K562 (cell line): ENCODE measurements at regions not wholly inside any gene's neighbourhood (a gene's known extent, or its start where the extent isn't known, plus 50 kb on each side); places are given as distances from the start of the nearest gene placed in this dataset.

Source experiments
- ATAC-seq: fragments of 200-7000 bp; cut with Tn5 transposase; 3 replicates; pipeline ENCODE4 v1.9.1; 2020; ENCODE audit warnings: moderate library complexity
- BruUV-seq: library from RNA; stranded (reverse); fragments of 400-500 nt; replicated peaks from 2 replicates; lab custom pipeline; 2021; lab: Mats Ljungman, UMichigan
- CTCF ChIA-PET: fragments of 300-600 bp; formaldehyde crosslinking; extraction: SDS; loops from one replicate; lab custom pipeline; 2021; ENCODE audit warnings: low intra/inter-chr PET ratio; lab: Yijun Ruan, JAX
- POLR2A ChIA-PET: fragments of 300-600, 350-650 bp; sonication (Branson Sonifier 250); formaldehyde crosslinking; extraction: SDS; loops from one replicate; lab custom pipeline; 2021; ENCODE audit warnings: antibody characterized with exemption, inconsistent platforms; lab: Yijun Ruan, JAX
- DNase-seq, 4 experiments: peaks; one replicate each; pipeline versions ENCODE4 v3.0.0 to v3.0.0-alpha.2; 2011 to 2018; ENCODE audit warnings: low spot score in 3 of 4, mixed read lengths in 3 of 4; ENCODE audit errors: extremely low read depth in 1 of 4
- FAIRE-seq: peaks from 2 replicates; lab custom pipeline; 2011; peaks lifted over from hg19 to GRCh38; lab: Jason Lieb, UNC
- H2AFZ ChIP-seq: 2 replicates; pipeline ENCODE4 v1.6.0; 2011; ENCODE audit warnings: low read depth, low read length, control low read depth, inconsistent platforms
- H3K27ac ChIP-seq: fragments of 200-600 bp; 3 replicates; pipeline ENCODE4 v1.8.0; 2011; ENCODE audit warnings: low read depth, mild to moderate bottlenecking, control low read depth, inconsistent platforms, low read length, moderate library complexity, mixed read lengths; ENCODE audit errors: extremely low read depth
- H3K27me3 ChIP-seq, 2 experiments: fragments of 300-600 bp in 1 of 2; 2 replicates in 1 of 2; 3 replicates in 1 of 2; pipeline versions ENCODE4 v1.6.0 to v1.8.0; 2011; ENCODE audit warnings: inconsistent platforms in 2 of 2, low read length in 2 of 2, mild to moderate bottlenecking in 1 of 2, mixed read lengths in 1 of 2, moderate library complexity in 1 of 2; ENCODE audit not compliant: control insufficient read depth in 2 of 2, insufficient read depth in 2 of 2
- H3K36me3 ChIP-seq: fragments of 300-600 bp; 3 replicates; pipeline ENCODE4 v1.8.0; 2011; ENCODE audit warnings: mild to moderate bottlenecking, low read length, inconsistent platforms; ENCODE audit not compliant: control insufficient read depth, insufficient read depth
- H3K4me1 ChIP-seq, 2 experiments: fragments of 200-600 bp in 1 of 2; replicated peaks in 1 of 2; 2 replicates in 1 of 2; 3 replicates in 1 of 2; pipeline versions ENCODE4 v1.5.1 to v1.8.0; 2011; ENCODE audit warnings: inconsistent platforms in 2 of 2, low read length in 2 of 2, mild to moderate bottlenecking in 1 of 2, mixed read lengths in 1 of 2, moderate library complexity in 1 of 2; ENCODE audit not compliant: control insufficient read depth in 2 of 2, insufficient read depth in 2 of 2
- H3K4me2 ChIP-seq: 2 replicates; pipeline ENCODE4 v1.6.1; 2011; ENCODE audit warnings: low read length, control low read depth, inconsistent platforms, mixed read lengths; ENCODE audit not compliant: insufficient read depth
- H3K4me3 ChIP-seq: fragments of 200-600 bp; sonication (generic), shearing (Covaris generic); 2 replicates; pipeline ENCODE4 v1.5.1; 2016; ENCODE audit warnings: control low read depth, inconsistent platforms
- H3K79me2 ChIP-seq: fragments of 200-600 bp; 3 replicates; pipeline ENCODE4 v1.8.0; 2011; ENCODE audit warnings: low read length, inconsistent platforms; ENCODE audit not compliant: control insufficient read depth, insufficient read depth
- H3K9ac ChIP-seq, 2 experiments: 2 replicates each; pipeline versions ENCODE4 v1.6.0 to v1.6.1; 2011; ENCODE audit warnings: low read depth in 2 of 2, low read length in 2 of 2, control low read depth in 1 of 2, inconsistent platforms in 1 of 2, mild to moderate bottlenecking in 1 of 2, mixed read lengths in 1 of 2; ENCODE audit not compliant: insufficient read depth in 1 of 2
- H3K9me1 ChIP-seq: one replicate; pipeline ENCODE4 v1.6.0; 2011; ENCODE audit warnings: inconsistent platforms, mild to moderate bottlenecking, low read length, moderate library complexity; ENCODE audit not compliant: control insufficient read depth, insufficient read depth
- H3K9me3 ChIP-seq: replicated peaks from 2 replicates; pipeline ENCODE4 v1.5.1; 2011; ENCODE audit warnings: low read depth, low read length, inconsistent platforms; ENCODE audit not compliant: control insufficient read depth, insufficient read depth
- H4K20me1 ChIP-seq: replicated peaks from 2 replicates; pipeline ENCODE4 v1.6.1; 2011; ENCODE audit warnings: low read length, inconsistent platforms, mixed read lengths; ENCODE audit not compliant: control insufficient read depth, insufficient read depth
- GTF3C2 ChIP-seq: IDR thresholded peaks from 3 replicates; pipeline ENCODE4 v1.6.1; 2011; ENCODE audit warnings: borderline replicate concordance, mild to moderate bottlenecking, moderate library complexity; ENCODE audit not compliant: insufficient read length; ENCODE audit errors: extremely low read depth
- TAF15 ChIP-seq: fragments of 200-400 bp; formaldehyde crosslinking; IDR thresholded peaks from 2 replicates; pipeline ENCODE4 v1.6.1; 2017; ENCODE audit warnings: mild to moderate bottlenecking, low read depth, low read length, moderate library complexity
- ZBTB5 ChIP-seq: fragments of 450-650 bp; IDR thresholded peaks from 2 replicates; pipeline ENCODE4 v1.6.1; 2017; ENCODE audit warnings: antibody characterized with exemption
- ZNF140 ChIP-seq: fragments of 250-450 bp; sonication (Bioruptor Pico); IDR thresholded peaks from 2 replicates; pipeline ENCODE4 v1.8.0; 2021; ENCODE audit warnings: moderate library complexity, mild to moderate bottlenecking, inconsistent platforms
- WGBS: fragments of 100-300 bp; shearing (Covaris generic); methylation state at CpG from one replicate; pipeline ENCODE4 v1.1.6; 2016; ENCODE audit warnings: low coverage, mixed read lengths; ENCODE audit not compliant: insufficient coverage; ENCODE audit errors: missing lambda C conversion rate; 5-methylcytosine and 5-hydroxymethylcytosine counted together
- in situ Hi-C: fragments of 300-500 bp; cut with MboI; formaldehyde crosslinking; loops from 4 replicates; pipeline ENCODE4 v1.15.0; 2018; ENCODE audit warnings: inconsistent platforms, mixed read lengths
- intact Hi-C: fragments of 100-400 bp; cut with micrococcal nuclease; formaldehyde crosslinking; loops from 2 replicates; pipeline ENCODE4 v1.14.2; 2022

GRCh38 chr1:101399222-101399621 lies 162.4 kb downstream of the S1PR1 start:
- H3K4me2 ChIP-seq, result no peak overlapping the region
- WGBS, result 0% methylated on average over 3 of the region's 3 CpGs
- H3K4me3 ChIP-seq, result no peak overlapping the region
- no peak for FAIRE-seq
- H3K9me3 ChIP-seq, result no peaks in the 10 kb centered on the region
- H3K9me1 ChIP-seq, result no peaks in the 10 kb centered on the region
- no TSS peak for BruUV-seq
- no peak for DNase-seq
- H3K9ac ChIP-seq, result no peak overlapping the region
- intact Hi-C loops, result no loop called here
- no peaks in the 10 kb centered on the region for H3K27me3 ChIP-seq
- in situ Hi-C loops, result no loop called here
- ATAC-seq, result no peak
- no peaks in the 10 kb centered on the region for H3K79me2 ChIP-seq
- no peak for TF ChIP-seq GTF3C2
- TF ChIP-seq ZBTB5, result no peak
- TF ChIP-seq TAF15, result no peak
- no peak for TF ChIP-seq ZNF140
- H3K27ac ChIP-seq, result no peak overlapping the region
- CTCF ChIA-PET, result no interaction called here
- no peak overlapping the region for H2AFZ ChIP-seq
- no peaks in the 10 kb centered on the region for H3K4me1 ChIP-seq
- H3K36me3 ChIP-seq, result no peaks in the 10 kb centered on the region
- no peaks in the 10 kb centered on the region for H4K20me1 ChIP-seq
- POLR2A ChIA-PET, result no interaction called here
